HG02678 (cell line): ENCODE measurements at regions not wholly inside any gene's neighbourhood (a gene's known extent, or its start where the extent isn't known, plus 50 kb on each side); places are given as distances from the start of the nearest gene placed in this dataset.

ENCODE experiments used
- ATAC-seq: cut with Tn5 transposase; IDR thresholded peaks from one replicate; pipeline ENCODE4 v1.9.1; 2021; ENCODE audit warnings: mild to moderate bottlenecking, moderate library complexity; ENCODE audit not compliant: unreplicated experiment

DNA sequence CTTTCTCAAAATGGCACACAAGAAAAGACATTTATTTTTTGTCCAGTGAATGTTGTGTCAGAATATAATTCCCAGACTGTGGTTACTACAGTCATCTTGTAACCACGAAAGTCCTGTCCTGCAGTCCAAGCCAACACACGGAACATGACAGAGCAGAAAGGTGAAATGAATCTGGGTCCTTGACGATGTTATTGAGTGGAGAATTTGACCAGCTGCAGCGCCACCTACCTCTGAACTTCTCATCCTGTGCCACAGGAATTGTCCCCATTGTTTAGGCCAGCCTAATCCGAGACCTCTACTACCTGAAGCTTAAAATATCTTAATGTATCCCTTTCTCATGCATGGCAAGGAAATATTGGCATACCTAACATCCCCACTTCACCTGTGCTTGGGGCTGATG lies 64.1 kb upstream of the OTX2 start:
- ATAC-seq = no peak

DNA sequence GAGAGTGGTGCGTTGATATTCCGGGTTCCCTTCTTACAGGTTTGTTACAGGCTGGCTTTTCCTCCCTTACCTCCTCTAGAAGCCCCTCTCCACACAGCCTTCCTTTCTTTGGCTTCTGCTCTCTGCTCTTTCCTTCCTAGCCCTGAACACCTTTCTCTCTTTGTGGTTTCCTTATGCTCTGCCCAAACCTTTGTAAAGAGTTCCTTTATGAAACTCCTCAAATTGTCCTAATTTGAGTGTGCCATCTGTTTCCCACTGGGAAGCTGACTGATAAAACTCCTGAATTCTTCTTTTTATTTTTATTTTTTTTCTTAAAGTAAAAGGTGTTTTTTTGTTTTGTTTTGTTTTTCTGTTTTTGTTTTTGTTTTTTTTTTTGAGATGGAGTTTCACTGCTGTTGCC lies 60.1 kb upstream of the OTX2 start:
- no peak for ATAC-seq

DNA sequence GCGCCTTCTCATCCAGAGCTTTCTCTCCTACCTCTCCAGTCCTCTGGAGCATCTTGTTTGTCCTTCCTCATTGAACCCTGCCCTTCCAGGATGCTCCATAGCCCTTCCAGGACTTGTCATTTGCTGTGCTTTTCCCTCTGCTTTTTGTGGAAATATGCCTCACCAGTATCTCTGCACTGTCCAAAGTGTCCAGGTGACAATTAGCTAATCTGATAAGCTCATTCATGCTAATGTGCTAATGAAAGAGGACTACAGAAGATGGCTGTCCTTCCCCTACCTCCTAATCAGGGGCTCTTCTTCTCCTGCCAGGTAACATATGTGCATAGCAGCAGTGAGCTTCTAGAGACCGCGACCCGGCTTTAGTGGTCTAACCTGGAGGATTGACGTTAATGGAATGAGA lies 58.4 kb upstream of the OTX2 start:
- no peak for ATAC-seq

DNA sequence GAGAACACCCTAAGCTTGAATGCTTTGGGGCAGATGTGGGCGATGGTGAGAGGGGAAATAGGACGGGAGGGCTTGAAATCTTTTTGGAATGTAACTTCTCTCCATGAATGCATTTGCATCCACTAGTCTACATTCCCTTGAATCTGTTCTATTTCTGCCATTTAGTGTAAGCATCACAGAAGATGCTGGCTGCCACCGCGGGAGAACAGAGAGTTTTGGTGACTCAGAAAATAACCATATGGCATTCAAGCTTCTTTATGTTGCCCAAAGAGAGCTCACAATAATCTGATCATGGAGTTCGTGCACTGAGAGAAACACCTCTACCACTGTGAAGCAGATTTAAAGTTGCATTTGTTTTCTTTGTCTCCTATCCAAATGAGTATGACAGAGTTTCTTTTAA lies 52.6 kb upstream of the OTX2 start:
- ATAC-seq = no peak

DNA sequence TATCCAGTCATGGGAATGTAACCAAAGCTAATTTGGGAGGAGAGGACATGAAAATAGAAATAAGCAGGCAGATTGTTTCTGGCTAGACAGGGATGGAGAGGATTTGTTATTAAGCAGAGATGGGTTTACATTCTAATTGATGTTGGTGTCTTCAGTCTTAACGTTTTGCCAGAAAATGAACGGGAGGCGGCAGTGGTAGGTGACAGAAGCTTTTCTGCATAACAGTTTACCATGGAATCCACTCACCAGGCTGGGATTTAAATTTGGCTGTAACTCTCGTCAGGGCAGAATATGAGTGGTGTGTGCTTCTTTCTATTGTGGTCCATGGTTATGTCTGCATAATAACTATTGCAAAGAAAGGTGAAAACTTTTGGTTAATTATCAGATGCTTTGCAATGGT lies 50.2 kb upstream of the OTX2 start:
- ATAC-seq = no peak
